HG03066 (cell line): ENCODE measurements at regions not wholly inside any gene's neighbourhood (a gene's known extent, or its start where the extent isn't known, plus 50 kb on each side); places are given as distances from the start of the nearest gene placed in this dataset.
"Not testable (repeated sequence)": the region's sequence is repeated elsewhere in the genome, so short reads cannot be mapped to it uniquely, and the experiment has no call there.

Experiments
- ATAC-seq: cut with Tn5 transposase; IDR thresholded peaks from one replicate; pipeline ENCODE4 v1.9.1; 2021; ENCODE audit warnings: low read depth; ENCODE audit not compliant: unreplicated experiment

GRCh38 chr4:131883181-131883580, 1265.9 kb upstream of the PCDH10 start:
- ATAC-seq = not testable (repeated sequence)

GRCh38 chr4:131925662-131926061, 1223.4 kb upstream of the PCDH10 start:
- ATAC-seq = not testable (repeated sequence)

DNA sequence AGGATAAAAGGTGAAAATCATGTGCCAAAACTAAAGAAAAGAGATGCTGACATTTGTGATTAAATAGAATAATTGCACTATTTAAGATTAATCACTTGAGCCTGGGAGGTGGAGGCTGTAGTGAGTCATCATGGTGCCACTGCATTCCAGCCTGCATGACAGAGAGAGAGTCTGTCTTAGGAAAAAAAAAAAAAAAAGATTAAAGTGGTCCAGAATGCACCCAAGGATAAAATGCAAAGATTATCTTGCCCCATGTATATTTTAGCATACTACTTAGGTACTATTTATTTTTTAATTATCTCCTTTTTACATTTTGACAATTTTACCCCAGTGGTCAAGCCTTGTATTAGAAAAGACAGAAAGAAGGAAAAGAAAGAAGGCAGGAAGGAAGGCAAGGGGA, 1181.4 kb upstream of the PCDH10 start:
- ATAC-seq = not testable (repeated sequence)

DNA sequence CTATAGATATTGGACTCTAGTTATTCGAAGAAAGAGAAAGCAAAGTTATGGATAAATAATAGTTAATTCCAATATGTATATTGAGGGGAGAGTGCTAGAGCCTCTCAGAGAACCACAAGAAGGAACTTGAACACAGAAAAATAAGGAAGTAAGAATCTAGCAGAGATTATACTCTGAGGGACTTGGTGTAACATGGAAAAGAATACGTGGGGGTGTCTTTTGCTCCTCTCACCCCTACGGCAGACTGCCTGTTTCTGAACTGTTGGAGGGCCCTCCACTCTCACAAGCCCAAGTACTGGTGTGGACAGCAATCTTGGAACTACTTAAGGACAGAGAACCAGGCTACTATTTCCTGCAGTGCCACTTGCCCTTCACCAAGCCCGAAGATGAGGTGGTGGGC, 1174.4 kb upstream of the PCDH10 start:
- no peak for ATAC-seq

DNA sequence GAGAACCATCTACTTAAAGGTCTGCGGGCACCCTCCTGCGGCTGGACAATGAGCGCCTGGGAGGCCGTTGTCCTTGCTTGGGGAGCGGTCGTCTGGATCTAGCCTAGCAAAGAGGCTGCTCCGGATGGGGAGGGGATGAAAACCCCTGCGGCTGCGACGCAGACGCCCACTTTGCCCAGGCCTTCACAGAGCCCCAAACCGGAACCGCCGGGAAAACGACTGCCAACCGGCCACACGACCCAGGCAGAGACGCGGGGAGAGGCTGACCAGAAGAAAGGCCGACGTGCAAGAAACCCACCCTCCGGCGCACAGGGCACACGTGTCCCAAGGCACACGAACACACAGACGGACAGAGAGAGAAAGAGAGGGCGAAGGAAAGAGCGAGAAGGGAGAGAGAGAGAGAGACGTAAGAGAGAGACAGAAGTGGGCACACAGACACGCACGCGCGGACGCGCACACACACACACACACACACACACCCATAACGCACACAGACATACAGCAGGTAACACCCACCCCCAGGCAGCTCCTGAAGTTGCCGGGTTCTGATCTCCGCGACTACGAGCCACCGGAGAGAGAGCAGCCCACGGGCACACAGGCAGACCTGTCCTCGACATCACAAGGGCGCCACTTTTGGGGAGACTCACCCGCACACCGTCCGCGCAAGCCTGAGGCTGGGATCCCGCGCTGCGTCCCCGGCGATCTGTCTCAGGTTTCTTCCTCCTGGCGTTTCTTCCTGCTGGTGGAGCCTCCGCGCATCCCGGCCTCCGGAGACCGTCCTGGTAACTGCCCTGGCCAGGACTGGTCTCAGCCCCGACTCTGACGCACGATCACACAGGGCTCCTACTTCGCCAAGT, 1173.6 kb upstream of the PCDH10 start:
- not testable (repeated sequence) for ATAC-seq

DNA sequence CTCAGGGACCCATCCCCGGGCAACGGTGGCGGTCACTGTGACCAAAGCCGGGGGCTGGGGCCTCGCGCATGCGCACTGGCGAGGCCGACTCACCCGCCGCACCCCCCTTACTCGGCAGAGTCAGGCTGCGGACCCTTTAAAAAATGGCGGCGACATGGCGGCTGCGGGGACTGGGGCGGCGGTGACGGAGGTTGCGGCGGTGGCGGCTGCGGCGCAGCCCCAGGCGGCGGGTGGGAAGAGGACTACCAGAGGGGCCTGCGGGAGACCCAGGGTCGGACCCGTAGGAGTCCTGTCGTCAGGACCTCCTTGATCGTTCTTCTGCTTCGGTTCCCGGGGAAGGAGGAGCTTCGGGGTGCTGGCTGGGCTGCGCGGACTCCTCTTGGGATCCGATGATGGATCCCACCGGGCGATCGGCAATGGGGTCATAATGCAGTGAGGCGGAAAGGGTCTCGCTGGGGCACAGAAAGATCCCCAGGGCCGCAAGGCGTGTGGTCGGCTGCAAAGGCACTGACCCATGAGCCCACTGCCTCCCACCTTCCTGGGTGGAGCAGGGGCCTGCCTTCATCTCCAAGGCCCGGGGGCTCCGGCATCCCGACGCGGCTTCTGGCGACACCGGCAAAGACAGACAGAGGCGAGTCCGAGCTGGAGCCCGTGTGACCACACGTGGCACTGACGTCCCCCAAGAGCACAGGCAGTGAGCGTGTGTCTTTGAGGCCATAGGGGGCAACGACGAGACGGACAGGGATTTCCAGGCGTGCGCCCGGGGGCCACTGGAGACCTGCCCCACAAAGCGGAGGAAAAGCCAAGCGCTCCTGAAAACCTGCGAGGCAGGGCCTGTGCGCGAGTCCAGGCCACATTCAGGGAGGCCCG, 1172.7 kb upstream of the PCDH10 start:
- ATAC-seq = not testable (repeated sequence)

GRCh38 chr4:131978120-131978519, 1171.0 kb upstream of the PCDH10 start:
- ATAC-seq = no peak

GRCh38 chr4:131989576-131989975, 1159.5 kb upstream of the PCDH10 start:
- ATAC-seq = no peak

DNA sequence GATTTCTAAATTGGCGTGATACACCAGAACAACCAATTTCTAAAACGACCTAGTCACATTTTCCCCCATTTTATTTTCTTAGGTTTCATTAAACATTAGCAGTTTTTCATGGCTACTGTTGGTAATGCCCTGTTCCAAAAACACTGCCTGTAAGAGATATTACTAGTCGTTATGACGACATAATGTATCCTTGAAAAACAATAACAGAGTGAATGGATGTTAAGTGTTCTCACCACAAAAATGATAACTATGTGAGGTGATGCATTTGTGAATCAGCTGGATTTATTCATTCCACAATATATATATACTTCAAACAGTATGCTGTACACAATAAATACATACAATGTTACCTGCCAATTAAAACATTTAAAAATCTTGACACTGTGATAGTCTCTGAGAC, 1147.6 kb upstream of the PCDH10 start:
- no peak for ATAC-seq

DNA sequence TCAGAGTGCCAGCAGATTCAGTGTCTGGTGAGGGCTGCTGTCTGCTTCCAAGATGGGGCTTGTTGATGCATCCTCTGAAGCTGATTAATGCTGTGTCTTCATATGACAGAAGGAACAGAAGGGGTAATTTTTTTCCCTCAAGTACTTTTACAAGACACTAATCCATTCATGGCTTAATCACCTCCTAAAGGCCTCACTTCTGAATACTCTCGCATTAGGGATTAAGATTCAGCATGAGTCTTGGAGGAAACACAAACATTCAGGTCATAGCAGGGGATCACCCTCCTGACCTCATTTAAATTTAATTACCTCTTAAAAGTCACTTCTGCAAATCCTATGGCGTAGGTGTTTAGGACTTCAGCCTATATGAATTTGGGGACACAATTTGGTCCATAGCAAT, 1145.5 kb upstream of the PCDH10 start:
- no peak for ATAC-seq

- ATAC-seq = no peak
Measured at GRCh38 chr4:132015321-132015720, 1133.8 kb upstream of the PCDH10 start.

DNA sequence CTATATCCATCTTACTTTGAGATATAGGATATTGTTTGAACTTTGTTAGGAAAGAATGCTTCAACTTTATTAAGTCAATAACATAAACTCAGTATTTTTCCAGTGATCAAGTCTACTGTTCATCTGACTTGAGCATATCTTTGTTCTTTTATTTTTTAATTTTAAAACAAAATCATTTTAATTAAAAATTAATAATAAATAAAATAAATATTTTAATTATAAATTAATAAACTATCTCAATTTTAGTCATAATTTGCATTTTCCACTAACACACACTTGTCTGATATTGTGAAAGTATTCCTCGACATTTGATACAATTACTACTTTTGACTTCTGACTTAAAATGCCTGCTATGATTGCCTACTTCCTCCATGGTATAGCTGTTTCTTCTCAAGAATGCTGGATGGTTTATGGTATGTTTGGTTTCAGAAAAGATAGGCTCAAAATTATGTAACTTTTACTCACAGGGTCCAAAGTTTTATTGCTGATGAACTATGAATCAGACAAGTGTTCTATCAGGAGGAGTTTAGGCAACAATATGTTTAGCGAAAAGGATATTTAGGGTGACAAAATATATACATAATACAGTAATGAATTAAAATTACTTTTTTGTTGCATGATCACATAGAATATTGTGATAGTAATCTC, 1132.3 kb upstream of the PCDH10 start:
- no peak for ATAC-seq

DNA sequence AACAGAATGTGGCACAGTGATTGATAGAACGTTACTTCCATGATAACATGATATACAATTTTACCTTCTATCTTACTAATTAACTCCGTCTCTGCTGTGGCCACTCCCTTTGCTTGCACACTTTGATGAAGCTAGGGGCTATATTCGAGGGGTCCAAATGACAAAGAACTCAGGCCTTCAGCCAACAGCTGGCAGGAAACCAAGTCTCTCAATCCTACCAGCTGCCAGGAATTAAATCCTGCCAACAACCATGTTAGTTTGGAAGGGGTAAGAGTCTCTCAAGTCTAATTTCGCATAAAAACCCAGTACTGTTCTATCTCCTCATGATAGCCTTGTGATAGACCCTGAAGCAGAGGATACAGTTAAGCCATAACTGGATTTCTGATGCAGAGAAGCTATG, 1122.9 kb upstream of the PCDH10 start:
- no peak for ATAC-seq

GRCh38 chr4:132026816-132027215, 1122.3 kb upstream of the PCDH10 start:
- no peak for ATAC-seq

GRCh38 chr4:132056496-132056895, 1092.6 kb upstream of the PCDH10 start:
- no peak for ATAC-seq

GRCh38 chr4:132059227-132059626, 1089.9 kb upstream of the PCDH10 start:
- ATAC-seq = no peak

DNA sequence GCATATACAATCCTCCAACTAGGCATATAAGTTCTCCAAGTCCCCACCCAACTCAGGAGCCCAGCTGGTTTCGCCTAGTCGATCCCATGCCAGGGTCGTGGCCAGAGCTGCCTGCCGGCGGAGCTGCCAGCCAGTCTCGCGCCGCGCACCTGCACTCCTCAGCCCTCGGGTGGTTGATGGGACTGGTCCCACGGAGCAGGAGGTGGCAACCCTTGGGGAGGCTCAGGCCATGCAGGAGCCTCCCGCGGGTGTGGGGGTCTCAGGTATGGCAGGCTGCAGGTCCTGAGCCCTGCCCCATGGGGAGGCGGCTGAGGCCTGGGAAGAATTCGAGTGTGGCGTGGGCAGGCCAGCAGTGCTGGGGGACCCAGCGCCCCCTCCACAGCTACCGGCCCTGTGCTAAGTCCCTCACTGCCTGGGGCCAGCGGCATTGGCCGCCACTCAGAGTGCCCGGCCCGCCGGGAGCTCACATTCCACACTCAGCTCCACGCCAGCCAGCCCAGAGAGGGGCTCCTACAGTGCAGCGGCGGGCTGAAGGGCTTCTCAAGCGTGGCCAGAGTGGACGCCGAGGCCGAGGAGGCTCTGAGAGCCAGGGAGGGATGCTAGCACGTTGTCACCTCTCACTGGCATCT, 1086.4 kb upstream of the PCDH10 start:
- no peak for ATAC-seq

- no peak for ATAC-seq
Measured at GRCh38 chr4:132063829-132064228, 1085.3 kb upstream of the PCDH10 start.

DNA sequence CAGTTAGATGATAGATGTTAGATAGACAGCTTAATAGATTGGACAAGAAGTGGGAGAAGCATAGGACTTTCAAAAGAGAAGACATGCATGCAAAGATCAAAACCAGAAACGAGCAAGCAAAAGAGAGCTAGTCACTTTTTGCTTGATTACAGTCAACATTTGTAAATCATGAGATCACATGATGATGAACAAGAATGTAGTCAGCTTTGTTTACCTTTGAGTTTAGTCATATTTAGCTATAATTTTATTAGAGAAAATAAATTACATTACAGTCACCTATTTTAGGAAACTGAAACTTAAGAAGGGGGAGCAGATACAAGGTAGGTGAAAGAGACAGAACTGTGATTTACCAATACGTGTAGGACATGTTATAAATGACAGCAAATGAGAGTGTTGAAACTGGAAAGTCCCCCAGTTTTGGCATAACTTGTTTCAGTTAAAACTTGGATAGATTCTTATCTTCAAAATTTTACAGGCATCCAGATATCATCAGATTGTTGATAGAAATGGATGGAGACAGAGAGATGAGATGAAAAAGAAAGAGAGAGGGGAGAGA, 1083.1 kb upstream of the PCDH10 start:
- no peak for ATAC-seq

DNA sequence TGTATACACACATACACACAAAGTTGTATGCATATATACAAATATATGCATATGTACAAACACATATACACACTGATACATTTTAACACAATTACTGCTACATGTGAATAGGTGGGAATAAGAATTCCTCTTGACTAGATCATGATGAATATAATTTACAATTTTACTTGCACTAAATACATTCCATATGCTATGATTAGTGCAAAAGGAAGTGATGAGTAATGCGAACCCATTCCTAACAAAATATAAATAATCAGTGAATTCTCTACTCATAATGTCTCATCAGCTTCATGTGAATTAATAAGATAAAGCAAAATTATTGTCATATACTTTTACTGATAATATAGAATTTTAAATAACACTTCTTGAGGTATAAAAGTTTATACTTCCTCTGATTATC, 1077.3 kb upstream of the PCDH10 start:
- no peak for ATAC-seq
